Activated naive CD4-positive, alpha-beta T cell treated with anti-CD3 and anti-CD28 coated beads, Interleukin-2, amount 10 ng/mL, durations not matched to agents 7 days and 5 days (primary cell): ENCODE measurements at regions not wholly inside any gene's neighbourhood (a gene's known extent, or its start where the extent isn't known, plus 50 kb on each side); places are given as distances from the start of the nearest gene placed in this dataset.
"Not testable (repeated sequence)": the region's sequence is repeated elsewhere in the genome, so short reads cannot be mapped to it uniquely, and the experiment has no call there.

Experiments used
- CTCF ChIA-PET: fragments of 350-600 bp; sonication (Branson Sonifier 250); formaldehyde crosslinking; loops from one replicate; lab custom pipeline; 2021; ENCODE audit warnings: antibody characterized with exemption; lab: Charles Lee
- DNase-seq: peaks from one replicate; pipeline ENCODE4 v3.0.0-alpha.2; 2020
- H3K27ac Mint-ChIP-seq: one replicate; pipeline ENCODE4 v1.8.0; 2021; ENCODE audit warnings: mild to moderate bottlenecking, moderate library complexity, mixed read lengths
- H3K27me3 Mint-ChIP-seq: one replicate; pipeline ENCODE4 v1.8.0; 2021; ENCODE audit warnings: mild to moderate bottlenecking, mixed read lengths
- H3K36me3 Mint-ChIP-seq: one replicate; pipeline ENCODE4 v1.8.0; 2021; ENCODE audit warnings: mixed read lengths
- H3K4me1 Mint-ChIP-seq: one replicate; pipeline ENCODE4 v1.8.0; 2021; ENCODE audit warnings: mixed read lengths
- H3K4me3 Mint-ChIP-seq: one replicate; pipeline ENCODE4 v1.8.0; 2021; ENCODE audit warnings: mild to moderate bottlenecking, moderate library complexity, mixed read lengths
- H3K9me3 Mint-ChIP-seq: one replicate; pipeline ENCODE4 v1.8.0; 2021; ENCODE audit warnings: mixed read lengths

- peaks cover 2% of the 10 kb centered on the region for H3K36me3 Mint-ChIP-seq
Observed at GRCh38 chr16:35197656-35198055, 1738.2 kb downstream of the TP53TG3F start.

DNA sequence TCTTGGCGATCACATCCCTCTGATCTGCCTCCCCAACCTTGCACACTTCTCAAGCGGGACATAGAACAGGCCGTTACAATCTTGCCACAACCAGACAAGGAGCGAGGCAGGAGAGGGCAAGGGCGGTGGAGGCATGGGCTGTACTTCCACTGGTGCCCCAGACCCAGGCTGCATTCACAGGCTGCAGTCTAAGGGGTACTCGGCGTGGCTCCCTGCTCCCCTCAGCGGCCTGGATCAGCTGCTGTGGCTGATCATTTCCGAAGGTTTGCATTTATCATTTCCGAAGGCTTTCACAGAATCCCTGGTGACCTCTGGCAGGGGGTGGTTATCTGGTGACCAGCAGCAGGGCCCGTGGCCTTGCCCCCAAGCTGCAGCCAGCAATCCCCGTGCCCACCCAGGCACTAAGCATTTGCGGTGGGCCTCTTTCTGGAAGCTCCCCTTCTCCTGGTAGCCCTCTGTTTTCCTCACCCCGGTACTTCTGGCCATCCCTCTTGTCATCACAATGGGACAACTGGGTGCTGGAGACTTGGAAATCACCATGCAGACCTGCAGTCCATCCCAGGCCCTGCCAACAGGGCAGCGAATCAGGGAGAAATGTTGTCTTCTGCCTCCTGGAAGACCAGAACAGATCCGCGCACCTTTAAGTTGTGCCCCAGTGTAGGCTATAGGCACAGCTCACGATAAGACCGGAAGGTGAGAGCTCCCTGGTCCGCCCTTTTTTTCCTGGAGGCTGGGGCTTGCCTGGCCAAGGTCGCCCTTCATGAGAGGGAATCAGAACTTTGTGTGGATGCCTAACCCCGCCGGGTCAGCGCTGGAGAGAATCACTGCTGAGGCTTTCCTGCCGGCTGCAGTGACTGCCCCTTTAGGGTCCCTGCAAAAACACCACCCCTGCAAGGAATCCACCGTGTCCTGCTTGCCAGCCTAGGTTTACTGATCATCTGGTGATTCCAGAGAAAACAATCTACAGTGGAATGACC, 1739.1 kb downstream of the TP53TG3F start:
- peaks cover 45% of the 10 kb centered on the region for H3K9me3 Mint-ChIP-seq

More at GRCh38 chr16:35197656-35198055, 1738.2 kb downstream of the TP53TG3F start:
- DNase-seq = no peak
- Mint-ChIP-seq H3K27me3 (no peaks in the 10 kb centered on the region), H3K4me1 (no peaks in the 10 kb centered on the region), H3K4me3 (no peak overlapping the region), H3K27ac (no peak overlapping the region), H3K9me3 (peaks cover 40% of the 10 kb centered on the region)
- CTCF ChIA-PET = no interaction called here

GRCh38 chr16:35200662-35201061, 1741.2 kb downstream of the TP53TG3F start:
- H3K9me3 Mint-ChIP-seq = peaks cover 39% of the 10 kb centered on the region

More for the DNA sequence above, 1739.1 kb downstream of the TP53TG3F start:
- H3K4me3 Mint-ChIP-seq = no peak overlapping the region
- no peaks in the 10 kb centered on the region for H3K27me3 Mint-ChIP-seq
- no peak overlapping the region for H3K27ac Mint-ChIP-seq
- no peak for DNase-seq
- peaks cover 2% of the 10 kb centered on the region for H3K36me3 Mint-ChIP-seq
- H3K4me1 Mint-ChIP-seq = no peaks in the 10 kb centered on the region
- CTCF ChIA-PET = no interaction called here

GRCh38 chr16:35201151-35201550, 1741.7 kb downstream of the TP53TG3F start:
- CTCF ChIA-PET = no interaction called here
- no peaks in the 10 kb centered on the region for H3K27me3 Mint-ChIP-seq
- peaks cover 37% of the 10 kb centered on the region for H3K9me3 Mint-ChIP-seq
- H3K4me1 Mint-ChIP-seq = no peaks in the 10 kb centered on the region
- no peak overlapping the region for H3K27ac Mint-ChIP-seq
- DNase-seq = no peak
- H3K36me3 Mint-ChIP-seq = no peaks in the 10 kb centered on the region
- H3K4me3 Mint-ChIP-seq = no peak overlapping the region

More at GRCh38 chr16:35200662-35201061, 1741.2 kb downstream of the TP53TG3F start:
- H3K4me3 Mint-ChIP-seq = no peak overlapping the region
- CTCF ChIA-PET = no interaction called here
- no peaks in the 10 kb centered on the region for H3K4me1 Mint-ChIP-seq
- no peak for DNase-seq
- no peaks in the 10 kb centered on the region for H3K36me3 Mint-ChIP-seq
- H3K27me3 Mint-ChIP-seq = no peaks in the 10 kb centered on the region
- H3K27ac Mint-ChIP-seq = no peak overlapping the region

DNA sequence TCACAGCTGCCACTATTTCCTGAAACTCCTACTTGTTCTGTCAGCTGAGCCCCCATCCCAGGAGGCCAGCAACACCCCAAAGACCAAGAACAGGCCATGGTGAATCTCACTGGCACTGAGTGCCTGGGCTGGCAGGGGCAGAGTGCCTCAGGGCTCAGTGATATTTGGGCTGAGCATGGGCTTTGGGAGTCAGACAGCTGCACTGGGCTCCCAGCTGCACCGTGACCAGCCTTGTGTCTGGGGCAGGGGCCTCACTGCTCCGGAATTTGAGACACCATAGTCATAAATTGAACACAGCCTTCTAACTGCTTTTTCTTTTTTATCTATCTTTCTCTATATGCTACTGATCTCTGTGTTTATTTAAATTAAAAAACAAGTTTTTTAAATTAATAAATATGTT, 1744.2 kb downstream of the TP53TG3F start:
- H3K27ac Mint-ChIP-seq = no peak overlapping the region
- no peaks in the 10 kb centered on the region for H3K4me1 Mint-ChIP-seq
- no peaks in the 10 kb centered on the region for H3K27me3 Mint-ChIP-seq
- no peak for DNase-seq
- peaks cover 36% of the 10 kb centered on the region for H3K9me3 Mint-ChIP-seq
- H3K4me3 Mint-ChIP-seq = no peak overlapping the region
- CTCF ChIA-PET = no interaction called here
- H3K36me3 Mint-ChIP-seq = no peaks in the 10 kb centered on the region

- no peak overlapping the region for H3K27ac Mint-ChIP-seq
- no peaks in the 10 kb centered on the region for H3K4me1 Mint-ChIP-seq
- H3K4me3 Mint-ChIP-seq = no peak overlapping the region
- H3K9me3 Mint-ChIP-seq = peaks cover 32% of the 10 kb centered on the region
- DNase-seq = no peak
- CTCF ChIA-PET = no interaction called here
- H3K36me3 Mint-ChIP-seq = no peaks in the 10 kb centered on the region
- H3K27me3 Mint-ChIP-seq = no peaks in the 10 kb centered on the region
Observed at GRCh38 chr16:35207059-35207999, 1747.9 kb downstream of the TP53TG3F start.

GRCh38 chr16:35208001-35208935, 1748.9 kb downstream of the TP53TG3F start:
- no peaks in the 10 kb centered on the region for H3K4me1 Mint-ChIP-seq
- peaks cover 28% of the 10 kb centered on the region for H3K9me3 Mint-ChIP-seq
- H3K4me3 Mint-ChIP-seq = no peak overlapping the region
- H3K27me3 Mint-ChIP-seq = no peaks in the 10 kb centered on the region
- H3K27ac Mint-ChIP-seq = no peak overlapping the region
- CTCF ChIA-PET = no interaction called here
- DNase-seq = no peak
- H3K36me3 Mint-ChIP-seq = no peaks in the 10 kb centered on the region

DNA sequence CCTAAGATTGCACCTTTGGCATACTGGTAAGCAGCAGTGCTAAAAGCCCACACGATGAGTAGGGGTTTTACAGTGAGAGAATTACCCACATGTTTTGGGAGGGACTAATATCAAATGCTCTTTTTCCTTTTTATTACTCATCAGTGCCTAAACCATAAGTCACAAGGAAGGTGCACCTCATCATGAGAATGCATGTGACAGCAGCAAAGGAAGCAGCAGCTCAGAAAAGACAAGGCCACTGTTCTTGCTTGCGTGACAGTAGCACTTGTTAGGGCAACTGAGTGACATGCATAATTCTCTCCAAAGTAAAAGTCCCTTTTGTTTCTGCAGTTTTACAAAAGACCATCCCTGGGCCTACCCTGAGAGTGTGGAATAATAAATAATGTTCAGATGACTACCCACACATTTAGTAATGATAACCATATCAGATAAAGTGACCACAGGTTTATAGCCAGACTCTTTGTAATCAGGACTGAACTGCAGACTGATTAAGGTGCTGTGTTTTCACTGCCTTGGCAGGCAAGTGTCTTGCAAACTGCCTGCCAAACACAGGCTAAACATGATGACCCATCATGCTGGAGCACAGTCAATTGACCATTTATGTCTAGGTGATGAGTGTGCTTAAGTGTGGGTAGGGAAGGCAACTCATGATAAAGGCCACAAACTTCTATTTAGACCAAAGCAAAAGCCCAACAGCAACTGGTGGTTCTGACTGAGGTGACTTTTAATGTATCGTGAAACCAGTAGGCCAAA, 1751.4 kb downstream of the TP53TG3F start:
- H3K9me3 Mint-ChIP-seq = peaks cover 33% of the 10 kb centered on the region
- H3K27ac Mint-ChIP-seq = no peak overlapping the region
- no peaks in the 10 kb centered on the region for H3K27me3 Mint-ChIP-seq
- CTCF ChIA-PET = no interaction called here
- H3K36me3 Mint-ChIP-seq = no peaks in the 10 kb centered on the region
- H3K4me1 Mint-ChIP-seq = no peaks in the 10 kb centered on the region
- no peak for DNase-seq
- no peak overlapping the region for H3K4me3 Mint-ChIP-seq

DNA sequence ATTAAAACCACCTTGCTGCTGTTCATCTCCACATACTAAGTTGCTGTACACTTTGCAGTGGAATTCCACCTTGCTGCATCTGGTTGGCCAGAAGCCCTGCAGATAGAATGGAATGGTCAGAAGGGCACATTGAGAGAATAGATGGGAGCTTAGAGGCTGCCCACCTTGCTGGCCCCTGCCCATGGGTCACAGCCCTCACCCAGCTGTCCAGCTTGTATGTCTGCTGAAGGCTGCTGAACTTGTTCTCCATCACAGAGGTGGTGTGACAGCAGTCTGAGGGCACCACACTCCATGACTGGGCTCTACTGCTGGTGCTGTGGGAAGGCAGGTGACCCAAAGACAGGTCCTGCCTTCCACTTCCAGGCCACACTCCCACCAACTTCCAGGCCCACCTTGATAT, 1755.4 kb downstream of the TP53TG3F start:
- no peaks in the 10 kb centered on the region for H3K27me3 Mint-ChIP-seq
- CTCF ChIA-PET = no interaction called here
- peaks cover 23% of the 10 kb centered on the region for H3K9me3 Mint-ChIP-seq
- no peak overlapping the region for H3K4me3 Mint-ChIP-seq
- H3K27ac Mint-ChIP-seq = no peak overlapping the region
- DNase-seq = no peak
- H3K4me1 Mint-ChIP-seq = no peaks in the 10 kb centered on the region
- no peaks in the 10 kb centered on the region for H3K36me3 Mint-ChIP-seq

DNA sequence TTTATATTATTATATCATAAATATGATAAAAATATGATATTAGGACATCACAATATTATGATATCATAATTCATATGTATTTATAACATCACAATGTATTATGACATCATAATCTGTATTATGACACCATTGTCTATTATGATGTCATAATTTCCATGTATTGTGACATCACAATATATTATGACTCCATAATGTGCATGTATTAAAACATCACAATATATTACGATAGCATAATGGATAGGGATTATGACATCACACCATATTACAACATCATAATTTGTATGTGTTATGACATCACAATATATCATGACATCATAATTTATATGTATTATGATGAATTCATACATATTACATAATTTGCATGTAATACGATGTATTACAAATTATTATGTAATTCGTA, 1755.9 kb downstream of the TP53TG3F start:
- CTCF ChIA-PET = no interaction called here
- no peaks in the 10 kb centered on the region for H3K36me3 Mint-ChIP-seq
- H3K27me3 Mint-ChIP-seq = no peaks in the 10 kb centered on the region
- no peak for DNase-seq
- peaks cover 23% of the 10 kb centered on the region for H3K9me3 Mint-ChIP-seq
- no peak overlapping the region for H3K27ac Mint-ChIP-seq
- no peak overlapping the region for H3K4me3 Mint-ChIP-seq
- H3K4me1 Mint-ChIP-seq = no peaks in the 10 kb centered on the region

DNA sequence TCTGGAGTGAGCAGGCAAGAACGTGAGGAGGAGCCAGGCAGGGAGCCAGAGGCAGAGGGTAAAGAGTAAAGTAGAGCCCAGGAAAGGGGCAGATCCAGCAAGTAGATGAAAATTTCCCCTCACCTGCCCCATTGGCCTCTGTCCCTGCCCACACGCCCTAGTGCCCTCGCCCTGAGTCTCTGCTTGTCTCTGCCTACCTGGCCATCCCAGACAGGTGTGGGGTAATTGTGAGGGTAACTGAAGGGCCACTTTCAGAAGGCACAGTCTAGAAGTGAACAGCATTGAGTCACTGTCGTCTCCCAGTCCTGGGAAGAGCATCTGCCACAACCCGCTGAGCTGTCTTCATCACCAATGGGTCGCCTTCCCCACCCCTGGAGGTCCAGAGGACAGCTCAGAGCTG, 1756.8 kb downstream of the TP53TG3F start:
- CTCF ChIA-PET, DNase-seq, H3K36me3 Mint-ChIP-seq, H3K4me1 Mint-ChIP-seq, H3K4me3 Mint-ChIP-seq, H3K27ac Mint-ChIP-seq, H3K27me3 Mint-ChIP-seq: not testable (repeated sequence)
- H3K9me3 Mint-ChIP-seq = peaks cover 23% of the 10 kb centered on the region

- no peak overlapping the region for H3K4me3 Mint-ChIP-seq
- DNase-seq = no peak
- H3K27ac Mint-ChIP-seq = no peak overlapping the region
- H3K27me3 Mint-ChIP-seq = no peaks in the 10 kb centered on the region
- peaks cover 19% of the 10 kb centered on the region for H3K9me3 Mint-ChIP-seq
- CTCF ChIA-PET = no interaction called here
- no peaks in the 10 kb centered on the region for H3K36me3 Mint-ChIP-seq
- no peaks in the 10 kb centered on the region for H3K4me1 Mint-ChIP-seq
Observed at GRCh38 chr16:35221482-35222185, 1762.2 kb downstream of the TP53TG3F start.
